EL (cell line): ENCODE measurements at regions not wholly inside any gene's neighbourhood (a gene's known extent, or its start where the extent isn't known, plus 50 kb on each side); places are given as distances from the start of the nearest gene placed in this dataset.
"Not testable (repeated sequence)": the region's sequence is repeated elsewhere in the genome, so short reads cannot be mapped to it uniquely, and the experiment has no call there.

Experiments
- DNase-seq: peaks from one replicate; pipeline ENCODE4 v3.0.0-alpha.2; 2016

- no peak for DNase-seq
Measured at GRCh38 chr5:136738829-136739228, 373.5 kb upstream of the TRPC7 start.

DNA sequence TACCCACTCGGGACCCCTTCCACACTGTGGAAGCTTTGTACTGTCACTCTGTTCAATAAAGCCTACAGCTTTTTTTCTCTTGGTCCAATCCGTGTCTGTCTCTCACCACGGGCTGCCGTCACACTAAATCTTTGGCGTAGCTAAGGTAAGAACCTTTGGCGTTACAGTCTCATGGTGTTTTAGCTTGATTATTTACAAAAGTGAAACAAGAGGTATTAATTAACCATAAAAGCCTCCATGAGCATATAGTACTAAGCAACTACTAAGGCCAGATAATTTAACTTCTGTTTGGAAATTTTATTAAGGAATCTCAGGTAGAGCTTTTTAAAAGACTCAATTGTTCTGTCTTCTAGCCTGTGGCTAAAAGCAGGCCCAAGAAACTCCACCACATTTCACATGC lies 370.7 kb upstream of the TRPC7 start:
- DNase-seq, result no peak

DNA sequence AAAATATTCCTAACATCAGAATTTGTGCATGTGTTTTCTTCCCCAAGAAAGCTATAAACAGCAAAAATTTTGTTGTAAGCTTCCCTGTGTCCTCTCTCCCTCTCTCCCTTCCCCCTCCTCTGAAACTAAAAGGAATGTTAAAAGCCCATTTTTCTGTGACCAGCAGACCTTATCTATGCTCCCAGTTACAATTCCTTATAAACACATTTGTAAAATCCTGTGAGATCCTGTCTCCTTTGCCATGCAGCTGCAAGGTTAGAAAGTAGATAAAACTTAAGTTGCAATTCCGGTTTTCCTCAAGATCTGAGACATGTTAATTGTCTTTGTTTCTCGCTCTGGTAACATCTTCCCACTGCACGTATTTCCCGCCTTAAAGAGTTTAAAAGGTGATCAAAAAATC lies 370.3 kb upstream of the TRPC7 start:
- DNase-seq, result not testable (repeated sequence)

- no peak for DNase-seq
Measured at GRCh38 chr5:136734628-136735027, 369.3 kb upstream of the TRPC7 start.

DNA sequence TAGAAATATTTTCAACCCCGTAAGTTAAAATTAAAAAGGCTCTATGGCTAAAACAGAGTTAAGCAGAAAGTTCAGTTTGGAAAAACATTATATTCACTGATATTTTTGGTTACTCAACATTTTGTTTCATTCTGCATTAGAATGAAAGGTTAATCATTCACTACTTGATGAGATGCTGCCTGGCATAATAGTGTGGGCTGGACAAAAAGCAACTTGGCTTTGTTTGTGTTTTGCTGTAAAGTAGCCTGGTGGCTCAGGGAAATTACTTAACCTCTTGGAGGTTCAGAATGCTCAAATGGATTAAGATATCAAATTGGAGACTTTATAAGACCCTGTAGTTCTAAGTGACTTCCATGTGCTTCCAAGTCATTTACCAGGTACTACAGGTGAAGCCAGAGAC lies 367.4 kb upstream of the TRPC7 start:
- DNase-seq, result no peak

DNA sequence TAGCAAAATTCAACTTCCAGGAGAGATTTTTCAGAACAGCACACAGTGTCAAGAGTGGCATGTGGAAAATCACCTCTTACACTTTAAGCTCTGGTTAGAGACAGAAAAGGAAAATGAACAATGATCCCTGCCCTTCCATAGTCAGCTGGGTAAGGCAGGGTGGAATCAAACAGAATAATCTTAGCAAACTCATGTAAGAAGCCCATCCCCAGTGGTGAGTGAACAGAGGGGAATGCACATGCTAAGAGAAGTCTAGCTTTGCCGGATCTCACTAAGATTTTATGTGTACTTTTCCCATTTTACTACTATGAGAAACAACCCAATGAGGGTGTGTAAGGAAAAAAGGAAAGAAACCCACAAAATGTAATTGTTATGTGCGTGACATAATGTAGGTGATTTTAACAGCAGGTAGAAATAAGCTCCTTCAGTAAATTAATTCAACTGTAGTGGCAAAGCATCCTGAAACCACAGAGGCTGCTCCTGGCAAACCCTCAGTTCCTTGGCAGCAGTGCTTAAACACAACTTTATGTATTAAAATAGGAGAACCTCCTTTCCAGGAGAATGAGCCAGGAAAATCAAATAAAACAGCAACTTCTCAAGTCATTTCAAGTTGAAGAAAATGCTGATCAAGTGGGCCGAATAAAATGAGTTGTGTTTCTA lies 366.0 kb upstream of the TRPC7 start:
- DNase-seq, result no peak

GRCh38 chr5:136730426-136730825 lies 365.1 kb upstream of the TRPC7 start:
- no peak for DNase-seq

DNA sequence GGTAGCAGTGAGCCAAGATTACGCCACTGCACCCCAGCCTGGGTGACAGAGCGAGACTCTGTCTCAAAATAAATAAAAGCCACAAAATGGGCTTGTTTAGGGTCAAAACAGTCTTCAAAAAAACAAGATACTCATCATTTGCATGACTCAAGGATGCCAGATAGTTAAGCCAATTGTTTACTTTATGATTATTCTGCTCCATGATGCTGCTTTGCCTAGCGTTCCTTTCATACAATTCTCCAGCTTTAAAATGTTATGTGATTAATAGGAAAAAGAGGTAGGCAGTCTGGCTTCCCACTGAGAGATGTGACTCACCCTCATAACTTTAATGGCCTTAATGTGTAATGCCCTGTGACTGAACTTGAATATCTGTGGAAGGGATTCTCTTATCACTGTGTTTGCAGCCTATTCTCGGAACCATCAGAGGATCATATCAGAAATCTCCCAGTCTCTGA lies 364.6 kb upstream of the TRPC7 start:
- DNase-seq, result peak; percentile 92

DNA sequence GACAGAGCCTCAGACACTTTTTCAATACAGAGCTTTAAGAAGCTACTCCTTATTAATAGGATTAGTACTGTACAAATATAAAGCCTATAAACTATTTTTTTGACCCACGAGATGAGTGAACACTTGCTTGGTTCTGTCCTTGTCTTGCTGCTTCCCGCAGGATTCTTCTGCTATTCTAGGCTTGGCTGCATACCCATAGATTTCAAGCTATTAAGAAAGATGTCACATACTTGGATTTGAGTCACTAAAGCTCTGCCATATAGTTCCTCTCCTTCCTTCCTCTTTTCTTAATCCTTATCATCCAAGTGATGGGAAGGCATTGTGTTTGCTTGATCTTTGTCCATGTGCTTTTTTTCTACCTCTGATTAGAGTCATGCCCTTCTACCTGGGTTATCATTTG lies 361.2 kb upstream of the TRPC7 start:
- DNase-seq, result no peak

GRCh38 chr5:136724161-136724560 lies 358.8 kb upstream of the TRPC7 start:
- DNase-seq, result no peak

- no peak for DNase-seq
Measured at GRCh38 chr5:136722581-136722980, 357.2 kb upstream of the TRPC7 start.

GRCh38 chr5:136722086-136722485 lies 356.7 kb upstream of the TRPC7 start:
- DNase-seq, result no peak

GRCh38 chr5:136720674-136721073 lies 355.3 kb upstream of the TRPC7 start:
- DNase-seq, result no peak

DNA sequence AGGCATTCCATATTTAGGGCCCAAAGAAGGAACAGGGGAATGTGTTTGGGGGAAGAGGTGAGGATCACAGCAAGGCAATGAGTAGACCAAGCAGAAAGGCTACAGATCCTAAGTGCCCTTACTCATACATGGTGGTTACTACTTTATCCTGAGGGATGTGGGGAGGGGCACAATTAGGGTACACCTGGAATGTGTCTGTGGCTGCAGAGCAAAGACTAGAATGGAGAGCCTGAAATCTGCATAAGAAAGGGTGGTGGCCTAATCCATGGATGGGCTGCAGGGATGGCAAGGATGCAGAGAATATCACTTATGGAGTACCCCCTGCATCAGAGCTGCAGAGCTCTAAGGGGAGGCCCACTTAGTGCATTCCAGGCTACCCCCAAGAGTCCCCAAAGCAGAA lies 352.6 kb upstream of the TRPC7 start:
- DNase-seq, result no peak

DNA sequence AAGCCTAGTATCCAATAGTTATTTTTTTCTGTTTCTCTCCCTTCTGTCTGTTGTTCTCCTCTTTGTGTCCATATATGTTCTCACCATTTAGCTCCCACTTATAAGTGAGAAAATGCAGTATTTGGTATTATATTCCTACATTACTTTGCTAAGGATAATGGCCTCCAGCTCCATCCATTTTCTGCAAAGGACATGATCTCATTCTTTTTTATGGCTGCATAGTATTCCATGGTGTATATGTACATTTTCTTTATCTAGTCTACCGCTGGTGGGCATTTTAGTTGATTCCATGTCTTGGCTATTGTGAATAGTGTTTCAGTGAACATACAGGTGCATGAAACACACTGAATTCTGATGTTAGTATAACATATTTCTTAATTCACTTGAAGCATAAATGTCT lies 348.9 kb upstream of the TRPC7 start:
- no peak for DNase-seq

DNA sequence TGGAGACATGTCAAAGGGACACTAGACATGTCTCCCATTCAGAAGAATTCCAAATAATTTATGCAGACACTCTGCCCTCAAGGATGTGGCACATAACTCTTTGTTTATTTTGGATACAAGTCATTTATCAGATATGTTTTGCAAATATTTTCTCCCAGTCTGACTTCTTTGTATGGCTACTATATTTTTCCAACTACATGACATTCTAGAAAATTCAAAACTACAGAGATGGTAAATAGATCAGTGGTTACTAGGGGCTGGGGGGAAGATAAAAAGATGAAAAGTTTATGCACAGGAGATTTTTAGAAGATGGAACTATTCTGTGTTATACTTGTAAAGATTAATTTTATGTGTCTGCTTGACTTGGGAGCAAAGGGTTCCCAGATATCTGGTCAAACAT lies 347.3 kb upstream of the TRPC7 start:
- DNase-seq, result no peak

DNA sequence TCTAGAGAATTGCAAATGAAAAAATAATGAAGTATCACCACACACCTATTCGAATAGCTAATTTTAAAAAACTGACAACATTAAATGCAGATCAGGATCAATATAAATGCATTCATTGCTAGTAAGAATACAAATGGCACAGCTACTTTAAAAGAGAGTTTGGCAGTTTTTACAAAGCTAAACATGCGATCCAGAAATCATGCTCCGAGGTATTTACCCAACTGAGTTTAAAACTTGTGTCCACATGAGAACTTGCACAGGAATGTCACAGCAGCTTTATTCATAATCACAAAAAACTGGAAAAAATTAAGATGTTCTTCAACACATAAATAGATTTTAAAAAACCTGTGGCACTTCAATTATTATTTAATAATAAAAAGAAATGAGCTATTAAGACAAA lies 345.5 kb upstream of the TRPC7 start:
- no peak for DNase-seq

DNA sequence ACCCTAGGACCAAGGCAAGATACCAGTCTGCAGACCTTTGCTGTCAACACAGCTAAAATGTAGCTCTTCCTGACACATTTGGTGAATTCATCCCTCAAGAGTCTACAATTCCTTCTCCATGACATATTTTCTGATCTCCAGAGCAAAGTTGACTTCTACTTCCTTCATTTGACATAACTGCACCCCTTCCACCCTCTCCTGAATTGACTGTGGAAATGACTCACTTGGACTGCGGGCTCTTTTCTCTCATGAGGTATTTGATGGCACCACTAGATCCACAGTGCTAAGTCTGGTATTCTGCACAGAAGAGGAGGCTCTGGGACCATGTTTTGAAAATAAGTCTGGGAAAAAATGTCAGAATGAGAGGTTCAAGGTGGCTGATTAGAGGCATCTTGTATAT lies 338.4 kb upstream of the TRPC7 start:
- DNase-seq, result peak; percentile 5

DNA sequence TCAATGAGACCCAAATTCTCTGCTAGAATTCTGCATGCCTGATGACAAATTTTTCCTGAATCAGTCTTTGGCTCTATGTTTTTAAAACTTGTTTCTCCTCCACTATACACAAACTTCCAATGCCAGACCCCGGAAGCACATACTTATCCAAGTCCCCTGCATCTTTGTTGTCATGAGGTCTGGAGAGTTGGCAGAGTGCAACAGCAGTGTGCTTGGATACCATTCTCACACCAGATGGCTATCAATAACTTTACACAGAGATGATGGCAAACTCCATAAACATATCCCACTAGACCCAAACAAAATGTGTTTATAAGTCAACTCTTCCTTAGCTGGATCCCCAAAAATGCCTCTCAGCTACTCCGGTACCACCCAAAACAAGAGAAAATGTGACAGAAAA lies 337.7 kb upstream of the TRPC7 start:
- DNase-seq, result no peak

DNA sequence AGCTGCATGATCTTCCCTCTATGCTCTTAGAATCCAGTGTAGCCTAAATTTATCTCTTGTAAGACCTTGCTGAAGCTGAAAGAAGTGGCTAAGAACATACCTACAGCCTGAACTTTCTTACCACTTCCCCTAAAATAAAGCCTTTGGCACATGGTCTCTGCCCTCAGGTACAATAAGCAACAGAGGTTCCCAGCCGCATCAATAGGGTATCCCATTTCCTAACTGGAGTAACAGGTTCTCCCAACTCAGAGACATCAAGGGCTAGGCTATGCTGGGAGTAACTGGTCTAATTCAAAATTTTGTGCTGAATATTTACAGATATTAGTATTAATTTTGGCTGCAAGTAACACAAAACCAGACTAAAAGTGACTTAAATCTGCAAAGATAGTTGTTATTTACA lies 335.8 kb upstream of the TRPC7 start:
- no peak for DNase-seq

- DNase-seq, result no peak
Measured at GRCh38 chr5:136699651-136700050, 334.3 kb upstream of the TRPC7 start.

- no peak for DNase-seq
Measured at GRCh38 chr5:136698970-136699369, 333.6 kb upstream of the TRPC7 start.

DNA sequence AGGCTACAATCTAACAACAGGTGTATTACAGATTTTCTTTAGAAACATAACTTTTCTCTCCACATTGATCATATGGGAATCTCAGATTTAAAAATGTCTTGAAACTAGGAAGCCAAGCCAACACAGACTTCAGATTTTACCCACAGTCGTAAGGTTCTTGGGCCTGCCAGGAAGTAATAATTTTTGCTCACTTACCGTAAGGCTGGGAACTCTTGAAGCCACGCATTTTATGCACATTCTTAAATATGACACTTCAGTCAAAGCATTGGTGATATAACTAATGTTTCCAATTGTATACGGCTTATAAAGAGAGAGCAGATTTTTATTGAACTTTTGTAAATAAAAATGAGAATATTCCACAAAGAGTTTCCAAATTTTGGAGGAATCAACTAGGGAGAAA lies 328.9 kb upstream of the TRPC7 start:
- no peak for DNase-seq

DNA sequence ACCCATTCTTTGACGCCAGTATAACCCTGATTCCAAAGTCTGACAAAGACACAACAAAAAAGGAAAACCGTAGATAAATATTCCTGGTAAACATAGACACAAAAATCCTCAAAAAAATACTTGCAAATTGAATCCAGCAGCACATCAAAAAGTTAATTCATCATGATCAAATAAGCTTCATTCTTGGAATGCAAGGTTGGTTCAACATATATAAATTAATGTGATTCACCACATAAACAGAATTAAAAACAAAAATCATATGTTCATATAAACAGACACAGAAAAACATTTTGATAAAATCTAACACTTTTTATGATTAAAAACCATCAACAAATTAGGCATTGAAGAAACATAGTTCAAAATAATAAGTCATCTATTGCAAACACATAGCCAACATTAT lies 324.2 kb upstream of the TRPC7 start:
- no peak for DNase-seq

GRCh38 chr5:136686192-136686872 lies 321.0 kb upstream of the TRPC7 start:
- peak; percentile 54 for DNase-seq
